ENCODE measurements at regions not wholly inside any gene's neighbourhood (a gene's known extent, or its start where the extent isn't known, plus 50 kb on each side); places are given as distances from the start of the nearest gene placed in this dataset.

DNA sequence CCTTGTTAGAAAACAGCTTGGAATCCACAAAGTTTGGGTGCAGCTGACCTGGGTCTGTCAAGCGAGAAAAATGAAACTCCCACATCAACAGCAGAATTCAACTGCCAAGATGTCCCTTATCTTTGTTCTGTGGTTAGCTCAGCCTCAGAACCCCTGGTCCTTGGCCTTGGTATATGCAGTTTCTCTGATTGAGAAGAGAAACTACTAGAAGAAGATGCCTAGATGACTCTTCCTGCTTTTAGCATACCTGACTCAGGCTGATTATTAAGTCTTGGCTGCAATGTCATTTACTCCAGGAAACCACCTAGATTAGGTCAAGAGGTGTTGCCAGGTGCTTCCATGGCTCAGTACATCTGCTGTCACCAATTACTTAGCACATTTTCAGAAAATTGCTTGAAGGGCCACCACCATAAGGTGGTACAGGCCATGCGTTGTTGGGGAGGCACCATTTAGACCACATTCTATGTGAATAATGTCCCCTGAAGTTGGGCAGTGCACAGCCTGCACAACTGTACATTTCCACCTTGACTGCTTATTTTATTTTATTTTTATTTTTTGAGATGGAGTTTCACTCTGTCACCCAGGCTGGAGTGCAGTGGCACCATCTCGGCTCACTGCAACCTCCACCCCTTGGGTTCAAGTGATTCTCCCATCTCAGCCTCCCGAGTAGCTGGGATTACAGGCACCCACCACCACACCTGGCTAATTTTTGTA is 59.4 kb upstream of the ZNF438 start:
- Histone ChIP-seq H3K9me3 (ENCODE audit: insufficient read depth, low read depth, low read length) (no peaks in the 10 kb centered on the region), H2BK120ac (ENCODE audit: insufficient read depth, low read length, poor library complexity) (no peak overlapping the region), H4K12ac (ENCODE audit: low read depth, low read length) (no peak overlapping the region), H2BK5ac (ENCODE audit: low read depth, low read length, poor library complexity) (no peak overlapping the region), H2AK5ac (ENCODE audit: low read length) (no peak overlapping the region), H3K4me1 (ENCODE audit: control insufficient read depth in 1 of 2, insufficient read depth in 2 of 2, low read length in 2 of 2) (no peaks in the 10 kb centered on the region), H2BK12ac (ENCODE audit: low read length) (no peak overlapping the region), H4K8ac (ENCODE audit: low read depth, low read length) (no peak overlapping the region), H3K4ac (ENCODE audit: low read depth, low read length) (no peak overlapping the region), H3K79me1 (ENCODE audit: low read length) (no peaks in the 10 kb centered on the region), H3K36me3 (ENCODE audit: control insufficient read depth in 1 of 2, insufficient read depth in 2 of 2, low read length in 2 of 2) (no peaks in the 10 kb centered on the region), H3K9ac (ENCODE audit: low read length) (no peak overlapping the region), H3K27ac (ENCODE audit: low read depth, low read length) (no peak overlapping the region), H3K18ac (ENCODE audit: low read length) (no peak overlapping the region), H3K4me3 (ENCODE audit: low read depth, low read length) (no peak overlapping the region), H2AFZ (ENCODE audit: insufficient read depth, low read length, poor library complexity) (no peak overlapping the region), H3K14ac (ENCODE audit: low read length) (no peak overlapping the region), H4K91ac (ENCODE audit: low read depth, low read length) (no peak overlapping the region), H3K23ac (ENCODE audit: low read length) (no peak overlapping the region), H3K79me2 (ENCODE audit: control insufficient read depth, insufficient read depth, low read length, poor library complexity) (no peaks in the 10 kb centered on the region), H3K27me3 (ENCODE audit: insufficient read depth, low read length) (no peaks in the 10 kb centered on the region), H3K4me2 (ENCODE audit: low read length) (no peak overlapping the region)
- DNase-seq: no peak
- WGBS (ENCODE audit: extremely low coverage, insufficient coverage, insufficient read length): no CpG with 5 or more reads among the region's 4 CpGs

- WGBS (ENCODE audit: extremely low coverage, insufficient coverage, insufficient read length): no CpG with 5 or more reads among the region's 11 CpGs
Measured at GRCh38 chr10:31095677-31096560, 64.3 kb upstream of the ZNF438 start.

GRCh38 chr10:31098046-31098445 is 66.4 kb upstream of the ZNF438 start:
- no peak overlapping the region for H3K4me2 ChIP-seq (ENCODE audit: low read length)
- no peak overlapping the region for H3K9ac ChIP-seq (ENCODE audit: low read length)
- no peak overlapping the region for H2BK12ac ChIP-seq (ENCODE audit: low read length)
- H4K12ac ChIP-seq (ENCODE audit: low read depth, low read length): no peak overlapping the region
- H2AFZ ChIP-seq (ENCODE audit: insufficient read depth, low read length, poor library complexity): no peak overlapping the region
- no peak overlapping the region for H2BK5ac ChIP-seq (ENCODE audit: low read depth, low read length, poor library complexity)
- no peak overlapping the region for H3K18ac ChIP-seq (ENCODE audit: low read length)
- no peak overlapping the region for H3K14ac ChIP-seq (ENCODE audit: low read length)
- no peak overlapping the region for H3K27ac ChIP-seq (ENCODE audit: low read depth, low read length)
- H2AK5ac ChIP-seq (ENCODE audit: low read length): no peak overlapping the region
- no peak overlapping the region for H3K4ac ChIP-seq (ENCODE audit: low read depth, low read length)
- H4K91ac ChIP-seq (ENCODE audit: low read depth, low read length): no peak overlapping the region
- no peaks in the 10 kb centered on the region for H3K79me2 ChIP-seq (ENCODE audit: control insufficient read depth, insufficient read depth, low read length, poor library complexity)
- peaks cover 0 to 3% of the 10 kb centered on the region in 2 experiments for H3K4me1 ChIP-seq (ENCODE audit: control insufficient read depth in 1 of 2, insufficient read depth in 2 of 2, low read length in 2 of 2)
- no peak overlapping the region for H2BK120ac ChIP-seq (ENCODE audit: insufficient read depth, low read length, poor library complexity)
- no peak overlapping the region for H3K23ac ChIP-seq (ENCODE audit: low read length)
- peaks cover 2% of the 10 kb centered on the region for H3K79me1 ChIP-seq (ENCODE audit: low read length)
- H3K36me3 ChIP-seq (ENCODE audit: control insufficient read depth in 1 of 2, insufficient read depth in 2 of 2, low read length in 2 of 2): no peaks in the 10 kb centered on the region
- H3K9me3 ChIP-seq (ENCODE audit: insufficient read depth, low read depth, low read length): no peaks in the 10 kb centered on the region
- DNase-seq: no peak
- H3K4me3 ChIP-seq (ENCODE audit: low read depth, low read length): no peak overlapping the region
- no CpG with 5 or more reads among the region's 2 CpGs for whole genome bisulfite sequencing (ENCODE audit: extremely low coverage, insufficient coverage, insufficient read length)
- H4K8ac ChIP-seq (ENCODE audit: low read depth, low read length): no peak overlapping the region
- no peaks in the 10 kb centered on the region for H3K27me3 ChIP-seq (ENCODE audit: insufficient read depth, low read length)

More at GRCh38 chr10:31095677-31096560, 64.3 kb upstream of the ZNF438 start:
- Histone ChIP-seq H4K91ac (ENCODE audit: low read depth, low read length) (no peak overlapping the region), H2BK5ac (ENCODE audit: low read depth, low read length, poor library complexity) (no peak overlapping the region), H3K4me3 (ENCODE audit: low read depth, low read length) (no peak overlapping the region), H2BK12ac (ENCODE audit: low read length) (no peak overlapping the region), H3K23ac (ENCODE audit: low read length) (no peak overlapping the region), H3K9me3 (ENCODE audit: insufficient read depth, low read depth, low read length) (no peaks in the 10 kb centered on the region), H3K27ac (ENCODE audit: low read depth, low read length) (no peak overlapping the region), H2BK120ac (ENCODE audit: insufficient read depth, low read length, poor library complexity) (no peak overlapping the region), H2AK5ac (ENCODE audit: low read length) (no peak overlapping the region), H3K4me2 (ENCODE audit: low read length) (no peak overlapping the region), H3K4me1 (ENCODE audit: control insufficient read depth in 1 of 2, insufficient read depth in 2 of 2, low read length in 2 of 2) (peaks cover 0 to 3% of the 10 kb centered on the region in 2 experiments), H3K36me3 (ENCODE audit: control insufficient read depth in 1 of 2, insufficient read depth in 2 of 2, low read length in 2 of 2) (no peaks in the 10 kb centered on the region), H4K8ac (ENCODE audit: low read depth, low read length) (no peak overlapping the region), H2AFZ (ENCODE audit: insufficient read depth, low read length, poor library complexity) (no peak overlapping the region), H4K12ac (ENCODE audit: low read depth, low read length) (no peak overlapping the region), H3K79me1 (ENCODE audit: low read length) (peaks cover 2% of the 10 kb centered on the region), H3K4ac (ENCODE audit: low read depth, low read length) (no peak overlapping the region), H3K79me2 (ENCODE audit: control insufficient read depth, insufficient read depth, low read length, poor library complexity) (no peaks in the 10 kb centered on the region), H3K27me3 (ENCODE audit: insufficient read depth, low read length) (no peaks in the 10 kb centered on the region), H3K14ac (ENCODE audit: low read length) (no peak overlapping the region), H3K9ac (ENCODE audit: low read length) (no peak overlapping the region), H3K18ac (ENCODE audit: low read length) (no peak overlapping the region)
- no peak for DNase-seq

DNA sequence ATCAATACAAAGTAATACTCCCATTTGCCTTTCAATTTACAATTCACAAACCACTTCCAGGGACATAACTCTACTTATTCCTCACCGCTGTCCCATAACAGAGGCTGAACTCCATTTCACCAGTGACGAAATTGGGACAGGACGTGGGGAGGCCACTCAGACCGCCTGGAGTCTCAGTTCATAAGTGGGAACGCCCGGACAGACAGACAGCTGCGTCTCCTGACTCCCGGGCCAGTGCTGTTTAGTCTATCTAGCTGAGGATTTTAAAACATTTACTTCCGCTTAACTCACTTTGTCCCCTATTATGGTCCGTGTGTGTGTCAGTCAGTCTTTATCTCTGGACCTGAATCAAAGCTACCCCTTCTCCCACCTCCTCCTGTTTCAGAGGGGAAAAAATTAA is 67.4 kb upstream of the ZNF438 start:
- H3K79me1 ChIP-seq (ENCODE audit: low read length): peaks cover 2% of the 10 kb centered on the region
- H3K18ac ChIP-seq (ENCODE audit: low read length): no peak overlapping the region
- no peak overlapping the region for H3K14ac ChIP-seq (ENCODE audit: low read length)
- H3K36me3 ChIP-seq (ENCODE audit: control insufficient read depth in 1 of 2, insufficient read depth in 2 of 2, low read length in 2 of 2): no peaks in the 10 kb centered on the region
- no peak overlapping the region for H2BK5ac ChIP-seq (ENCODE audit: low read depth, low read length, poor library complexity)
- no peak overlapping the region for H3K23ac ChIP-seq (ENCODE audit: low read length)
- no peak overlapping the region for H2BK12ac ChIP-seq (ENCODE audit: low read length)
- H2AFZ ChIP-seq (ENCODE audit: insufficient read depth, low read length, poor library complexity): no peak overlapping the region
- DNase-seq: peak; percentile 48 to 65
- H3K9ac ChIP-seq (ENCODE audit: low read length): no peak overlapping the region
- H3K27ac ChIP-seq (ENCODE audit: low read depth, low read length): no peak overlapping the region
- H4K12ac ChIP-seq (ENCODE audit: low read depth, low read length): no peak overlapping the region
- H2BK120ac ChIP-seq (ENCODE audit: insufficient read depth, low read length, poor library complexity): no peak overlapping the region
- H3K4me1 ChIP-seq (ENCODE audit: control insufficient read depth in 1 of 2, insufficient read depth in 2 of 2, low read length in 2 of 2): peaks cover 0 to 3% of the 10 kb centered on the region in 2 experiments
- no peaks in the 10 kb centered on the region for H3K79me2 ChIP-seq (ENCODE audit: control insufficient read depth, insufficient read depth, low read length, poor library complexity)
- H3K27me3 ChIP-seq (ENCODE audit: insufficient read depth, low read length): no peaks in the 10 kb centered on the region
- H3K4me3 ChIP-seq (ENCODE audit: low read depth, low read length): no peak overlapping the region
- no peak overlapping the region for H4K91ac ChIP-seq (ENCODE audit: low read depth, low read length)
- WGBS (ENCODE audit: extremely low coverage, insufficient coverage, insufficient read length): no CpG with 5 or more reads among the region's 10 CpGs
- no peak overlapping the region for H4K8ac ChIP-seq (ENCODE audit: low read depth, low read length)
- no peak overlapping the region for H3K4me2 ChIP-seq (ENCODE audit: low read length)
- H3K9me3 ChIP-seq (ENCODE audit: insufficient read depth, low read depth, low read length): no peaks in the 10 kb centered on the region
- H2AK5ac ChIP-seq (ENCODE audit: low read length): no peak overlapping the region
- H3K4ac ChIP-seq (ENCODE audit: low read depth, low read length): no peak overlapping the region
